ENCODE measurements at regions not wholly inside any gene's neighbourhood (a gene's known extent, or its start where the extent isn't known, plus 50 kb on each side); places are given as distances from the start of the nearest gene placed in this dataset.

DNA sequence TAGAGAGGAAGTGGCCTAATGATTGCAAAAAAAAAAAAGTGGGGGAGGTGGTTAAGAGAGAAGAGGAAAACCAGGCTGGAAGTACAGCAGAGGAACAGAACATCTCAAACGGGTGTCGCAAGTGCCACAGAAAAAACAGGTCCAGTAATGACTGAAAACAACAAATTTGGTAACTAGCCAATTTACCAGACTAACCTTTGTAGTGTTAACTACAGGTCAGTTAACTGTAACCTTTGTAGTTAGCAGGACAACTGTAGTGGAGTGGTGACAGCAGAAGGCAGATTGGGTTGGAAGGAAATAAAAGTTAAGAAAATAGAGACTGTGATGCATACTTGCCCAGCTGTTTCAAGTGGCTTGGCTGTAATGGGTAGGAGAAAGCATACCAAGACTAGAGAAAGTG is 91.4 kb upstream of the CHST9 start:
- Histone ChIP-seq H3K4me3 (ENCODE audit: low read length) (no peak overlapping the region), H3K27ac (ENCODE audit: low read length) (no peak overlapping the region), H3K4me1 (ENCODE audit: control insufficient read depth, insufficient read depth, low read length) (no peaks in the 10 kb centered on the region), H3K9me3 (ENCODE audit: control insufficient read depth, low read depth, low read length) (no peaks in the 10 kb centered on the region), H3K36me3 (ENCODE audit: control insufficient read depth, insufficient read depth, low read length) (no peaks in the 10 kb centered on the region), H3K27me3 (ENCODE audit: control insufficient read depth, insufficient read depth, low read length) (no peaks in the 10 kb centered on the region)
- DNase-seq, result no peak
- WGBS (ENCODE audit: insufficient coverage, low lambda C conversion rate), result no CpG with 5 or more reads among the region's 2 CpGs

DNA sequence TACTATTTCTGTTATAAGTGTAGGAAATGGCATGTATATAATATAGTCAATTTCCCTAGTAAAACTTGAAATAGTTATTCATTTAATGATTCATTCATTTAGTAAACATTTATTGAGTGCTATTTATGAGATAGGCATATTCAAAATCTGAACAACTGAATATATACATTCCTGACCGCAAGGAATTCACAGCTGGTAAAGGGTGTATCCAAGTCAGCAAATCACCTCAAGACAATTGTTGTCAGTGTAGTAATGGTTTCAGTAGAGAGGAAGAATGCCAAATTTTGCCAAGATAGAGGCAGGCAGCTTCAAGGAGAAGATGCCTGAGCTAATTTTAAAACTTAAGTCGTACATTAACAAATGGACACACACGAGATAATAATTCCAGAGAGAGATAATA is 89.8 kb upstream of the CHST9 start:
- Histone ChIP-seq H3K36me3 (ENCODE audit: control insufficient read depth, insufficient read depth, low read length) (no peaks in the 10 kb centered on the region), H3K4me1 (ENCODE audit: control insufficient read depth, insufficient read depth, low read length) (no peaks in the 10 kb centered on the region), H3K4me3 (ENCODE audit: low read length) (no peak overlapping the region), H3K9me3 (ENCODE audit: control insufficient read depth, low read depth, low read length) (no peaks in the 10 kb centered on the region), H3K27me3 (ENCODE audit: control insufficient read depth, insufficient read depth, low read length) (no peaks in the 10 kb centered on the region), H3K27ac (ENCODE audit: low read length) (no peak overlapping the region)
- WGBS (ENCODE audit: insufficient coverage, low lambda C conversion rate), result 100% methylated on average over 1 of the region's 3 CpGs
- no peak for DNase-seq

DNA sequence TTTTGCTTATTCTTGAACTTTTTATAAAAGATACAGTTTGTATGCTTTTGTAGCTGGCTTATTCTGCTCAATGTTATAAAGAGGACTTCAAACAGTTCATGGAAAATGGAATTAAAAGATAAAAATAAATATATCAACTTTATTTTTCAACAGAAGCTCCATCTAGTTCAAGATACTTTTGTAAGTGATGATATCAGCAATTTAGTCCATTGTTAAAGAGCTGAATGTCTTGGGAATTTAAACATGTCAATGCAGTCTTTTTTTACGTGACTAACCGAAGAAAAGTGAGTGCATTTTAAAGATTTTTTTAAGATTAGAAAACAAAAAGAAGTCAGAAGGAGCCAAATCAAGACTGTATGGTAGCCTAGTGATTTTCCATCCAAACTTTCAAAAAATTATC is 85.4 kb upstream of the CHST9 start:
- Histone ChIP-seq H3K27ac (ENCODE audit: low read length) (no peak overlapping the region), H3K4me1 (ENCODE audit: control insufficient read depth, insufficient read depth, low read length) (no peaks in the 10 kb centered on the region), H3K27me3 (ENCODE audit: control insufficient read depth, insufficient read depth, low read length) (no peaks in the 10 kb centered on the region), H3K4me3 (ENCODE audit: low read length) (no peak overlapping the region), H3K36me3 (ENCODE audit: control insufficient read depth, insufficient read depth, low read length) (no peaks in the 10 kb centered on the region), H3K9me3 (ENCODE audit: control insufficient read depth, low read depth, low read length) (no peaks in the 10 kb centered on the region)
- whole genome bisulfite sequencing (ENCODE audit: insufficient coverage, low lambda C conversion rate), result 88% methylated on average over 2 of the region's 2 CpGs
- DNase-seq, result no peak

GRCh38 chr18:27263369-27263768 is 78.3 kb upstream of the CHST9 start:
- Histone ChIP-seq H3K4me3 (ENCODE audit: low read length) (no peak overlapping the region), H3K27ac (ENCODE audit: low read length) (no peak overlapping the region), H3K27me3 (ENCODE audit: control insufficient read depth, insufficient read depth, low read length) (no peaks in the 10 kb centered on the region), H3K36me3 (ENCODE audit: control insufficient read depth, insufficient read depth, low read length) (no peaks in the 10 kb centered on the region), H3K9me3 (ENCODE audit: control insufficient read depth, low read depth, low read length) (no peaks in the 10 kb centered on the region), H3K4me1 (ENCODE audit: control insufficient read depth, insufficient read depth, low read length) (no peaks in the 10 kb centered on the region)
- no peak for DNase-seq
- no CpG with 5 or more reads among the region's 1 CpG for WGBS (ENCODE audit: insufficient coverage, low lambda C conversion rate)

DNA sequence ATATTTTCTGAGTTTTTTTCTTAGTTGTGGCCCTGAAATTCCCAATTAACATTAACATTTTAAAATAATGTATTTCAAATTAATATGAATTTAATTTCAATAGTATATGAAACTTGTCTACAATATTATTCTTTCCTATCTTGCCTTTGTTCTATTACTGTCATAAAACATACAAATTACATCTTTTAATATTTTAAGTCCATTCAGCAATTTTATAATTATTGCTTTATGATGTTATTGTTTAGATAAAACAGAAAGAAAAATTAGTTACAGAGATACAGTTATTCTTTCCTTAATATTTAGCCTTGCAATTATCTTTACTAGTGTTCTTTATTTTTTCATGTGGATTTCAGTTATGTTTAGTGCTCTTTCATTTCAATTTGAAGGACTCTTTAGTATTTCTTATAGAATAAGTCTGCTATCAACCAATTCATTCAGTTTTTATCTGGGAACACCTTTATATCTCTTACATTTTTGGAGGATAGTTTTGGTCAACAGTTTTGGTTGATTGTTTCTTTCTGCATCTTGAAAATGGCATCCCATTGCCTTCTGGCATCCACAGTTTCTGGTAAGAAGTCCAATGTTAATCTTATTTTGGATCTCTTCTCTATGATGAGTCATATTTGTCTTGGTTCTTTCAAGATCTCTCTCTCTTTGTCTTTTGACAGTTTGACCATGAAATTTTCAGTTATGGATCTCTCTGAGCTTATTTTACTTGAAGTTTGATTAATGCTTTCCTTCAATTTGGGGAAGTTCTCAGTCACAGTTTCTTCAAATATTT is 76.9 kb upstream of the CHST9 start:
- no peaks in the 10 kb centered on the region for H3K9me3 ChIP-seq (ENCODE audit: control insufficient read depth, low read depth, low read length)

GRCh38 chr18:27253571-27253970 is 68.5 kb upstream of the CHST9 start:
- H3K9me3 ChIP-seq (ENCODE audit: control insufficient read depth, low read depth, low read length), result no peaks in the 10 kb centered on the region
- no peaks in the 10 kb centered on the region for H3K27me3 ChIP-seq (ENCODE audit: control insufficient read depth, insufficient read depth, low read length)
- H3K27ac ChIP-seq (ENCODE audit: low read length), result no peak overlapping the region
- 57% methylated on average over 1 of the region's 1 CpG for WGBS (ENCODE audit: insufficient coverage, low lambda C conversion rate)
- no peak for DNase-seq
- no peaks in the 10 kb centered on the region for H3K4me1 ChIP-seq (ENCODE audit: control insufficient read depth, insufficient read depth, low read length)
- H3K4me3 ChIP-seq (ENCODE audit: low read length), result no peak overlapping the region
- H3K36me3 ChIP-seq (ENCODE audit: control insufficient read depth, insufficient read depth, low read length), result no peaks in the 10 kb centered on the region

More for the DNA sequence above, 76.9 kb upstream of the CHST9 start:
- Histone ChIP-seq H3K36me3 (ENCODE audit: control insufficient read depth, insufficient read depth, low read length) (no peaks in the 10 kb centered on the region), H3K27me3 (ENCODE audit: control insufficient read depth, insufficient read depth, low read length) (no peaks in the 10 kb centered on the region), H3K4me1 (ENCODE audit: control insufficient read depth, insufficient read depth, low read length) (no peaks in the 10 kb centered on the region), H3K4me3 (ENCODE audit: low read length) (no peak overlapping the region), H3K27ac (ENCODE audit: low read length) (no peak overlapping the region)
- no peak for DNase-seq

GRCh38 chr18:27250471-27250870 is 65.4 kb upstream of the CHST9 start:
- 100% methylated on average over 1 of the region's 2 CpGs for WGBS (ENCODE audit: insufficient coverage, low lambda C conversion rate)
- Histone ChIP-seq H3K9me3 (ENCODE audit: control insufficient read depth, low read depth, low read length) (no peaks in the 10 kb centered on the region), H3K4me3 (ENCODE audit: low read length) (no peak overlapping the region), H3K36me3 (ENCODE audit: control insufficient read depth, insufficient read depth, low read length) (no peaks in the 10 kb centered on the region), H3K27ac (ENCODE audit: low read length) (no peak overlapping the region), H3K4me1 (ENCODE audit: control insufficient read depth, insufficient read depth, low read length) (no peaks in the 10 kb centered on the region), H3K27me3 (ENCODE audit: control insufficient read depth, insufficient read depth, low read length) (no peaks in the 10 kb centered on the region)
- DNase-seq, result no peak

GRCh38 chr18:27249933-27250332 is 64.8 kb upstream of the CHST9 start:
- H3K9me3 ChIP-seq (ENCODE audit: control insufficient read depth, low read depth, low read length), result no peaks in the 10 kb centered on the region
- WGBS (ENCODE audit: insufficient coverage, low lambda C conversion rate), result 83% methylated on average over 1 of the region's 1 CpG
- no peaks in the 10 kb centered on the region for H3K27me3 ChIP-seq (ENCODE audit: control insufficient read depth, insufficient read depth, low read length)

DNA sequence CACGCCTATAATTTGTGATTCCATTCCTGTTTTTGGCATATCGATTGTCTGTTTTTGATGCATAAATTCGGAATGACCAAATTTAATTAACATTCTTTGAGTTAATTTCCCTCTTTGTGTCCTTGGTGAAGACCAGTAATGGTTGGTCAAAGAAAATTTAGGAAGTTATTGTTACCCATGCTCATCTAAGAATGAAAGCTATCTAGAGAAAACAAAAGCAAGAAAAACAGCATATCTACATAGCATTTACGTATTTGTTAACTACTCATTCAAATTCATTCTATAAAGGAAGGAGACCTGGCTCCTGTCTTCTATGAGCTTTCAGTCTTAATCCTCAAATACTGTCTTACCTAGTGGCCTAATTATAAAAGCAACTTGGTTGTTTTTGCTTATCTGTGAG is 59.2 kb upstream of the CHST9 start:
- H3K4me3 ChIP-seq (ENCODE audit: low read length), result no peak overlapping the region
- no peaks in the 10 kb centered on the region for H3K4me1 ChIP-seq (ENCODE audit: control insufficient read depth, insufficient read depth, low read length)
- no CpG with 5 or more reads among the region's 4 CpGs for WGBS (ENCODE audit: insufficient coverage, low lambda C conversion rate)
- H3K9me3 ChIP-seq (ENCODE audit: control insufficient read depth, low read depth, low read length), result no peaks in the 10 kb centered on the region
- H3K27ac ChIP-seq (ENCODE audit: low read length), result no peak overlapping the region
- DNase-seq, result no peak
- no peaks in the 10 kb centered on the region for H3K27me3 ChIP-seq (ENCODE audit: control insufficient read depth, insufficient read depth, low read length)
- no peaks in the 10 kb centered on the region for H3K36me3 ChIP-seq (ENCODE audit: control insufficient read depth, insufficient read depth, low read length)

More at GRCh38 chr18:27249933-27250332, 64.8 kb upstream of the CHST9 start:
- H3K4me3 ChIP-seq (ENCODE audit: low read length), result no peak overlapping the region
- no peaks in the 10 kb centered on the region for H3K36me3 ChIP-seq (ENCODE audit: control insufficient read depth, insufficient read depth, low read length)
- no peak for DNase-seq
- H3K4me1 ChIP-seq (ENCODE audit: control insufficient read depth, insufficient read depth, low read length), result no peaks in the 10 kb centered on the region
- H3K27ac ChIP-seq (ENCODE audit: low read length), result no peak overlapping the region

DNA sequence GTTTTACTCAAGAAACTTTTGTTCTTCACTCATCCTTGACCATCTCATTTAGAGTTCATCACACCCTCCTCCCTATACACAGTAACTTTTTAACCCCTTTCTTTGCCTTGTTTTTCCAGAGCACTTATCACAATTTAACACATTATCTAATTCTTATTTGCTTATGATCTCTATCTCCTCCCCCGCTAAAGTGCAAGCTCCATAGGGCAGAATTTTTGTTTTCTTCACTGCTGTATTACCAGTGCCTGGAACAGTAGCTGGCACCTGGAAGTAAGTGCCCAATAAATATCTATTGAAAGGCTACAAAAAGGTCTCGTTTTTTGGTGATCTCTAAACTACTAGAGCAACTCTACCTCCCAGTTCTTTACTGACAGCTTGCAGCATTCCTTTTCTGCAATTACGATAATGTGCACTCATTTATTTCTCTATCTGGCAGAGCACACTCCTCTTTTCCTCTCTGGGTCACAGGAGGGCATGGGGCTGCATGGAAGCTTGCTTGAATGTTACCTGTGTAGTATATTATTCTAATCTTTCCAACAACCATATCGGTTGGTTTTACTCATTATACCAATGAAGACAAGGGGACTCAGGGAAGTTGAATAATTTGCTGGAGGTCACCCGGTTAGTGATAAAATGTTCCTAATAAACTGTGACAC is 57.4 kb upstream of the CHST9 start:
- Histone ChIP-seq H3K36me3 (ENCODE audit: control insufficient read depth, insufficient read depth, low read length) (no peaks in the 10 kb centered on the region), H3K4me3 (ENCODE audit: low read length) (no peak overlapping the region), H3K9me3 (ENCODE audit: control insufficient read depth, low read depth, low read length) (no peaks in the 10 kb centered on the region), H3K27me3 (ENCODE audit: control insufficient read depth, insufficient read depth, low read length) (no peaks in the 10 kb centered on the region), H3K27ac (ENCODE audit: low read length) (no peak overlapping the region), H3K4me1 (ENCODE audit: control insufficient read depth, insufficient read depth, low read length) (no peaks in the 10 kb centered on the region)
- 30% methylated on average over 2 of the region's 5 CpGs for WGBS (ENCODE audit: insufficient coverage, low lambda C conversion rate)
- DNase-seq, result no peak

DNA sequence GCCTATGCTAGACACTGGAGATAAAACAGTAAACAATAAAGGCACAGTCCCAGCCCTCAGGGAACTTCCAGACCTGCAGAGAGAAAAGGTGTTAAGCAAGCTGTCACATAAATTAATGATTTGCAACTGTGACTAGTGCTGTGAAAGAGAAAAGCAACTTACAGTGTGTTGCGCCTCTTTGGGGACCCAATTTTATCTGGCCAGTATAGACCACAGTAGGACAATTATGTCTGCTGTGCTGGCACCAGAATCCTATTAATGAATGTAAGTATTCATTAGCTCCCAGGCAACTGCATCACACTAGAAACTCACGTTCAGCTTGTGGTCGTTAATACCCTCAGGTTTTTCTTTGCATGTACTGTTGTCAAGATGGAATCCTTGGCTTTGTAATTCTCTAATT is 55.3 kb upstream of the CHST9 start:
- DNase-seq, result no peak
- no peak overlapping the region for H3K27ac ChIP-seq (ENCODE audit: low read length)
- H3K27me3 ChIP-seq (ENCODE audit: control insufficient read depth, insufficient read depth, low read length), result no peaks in the 10 kb centered on the region
- H3K36me3 ChIP-seq (ENCODE audit: control insufficient read depth, insufficient read depth, low read length), result no peaks in the 10 kb centered on the region
- H3K9me3 ChIP-seq (ENCODE audit: control insufficient read depth, low read depth, low read length), result no peaks in the 10 kb centered on the region
- H3K4me3 ChIP-seq (ENCODE audit: low read length), result no peak overlapping the region
- 83% methylated on average over 1 of the region's 3 CpGs for WGBS (ENCODE audit: insufficient coverage, low lambda C conversion rate)
- H3K4me1 ChIP-seq (ENCODE audit: control insufficient read depth, insufficient read depth, low read length), result peaks cover 7% of the 10 kb centered on the region
